HT-29 (cell line): ENCODE measurements at regions not wholly inside any gene's neighbourhood (a gene's known extent, or its start where the extent isn't known, plus 50 kb on each side); places are given as distances from the start of the nearest gene placed in this dataset.

Experiments
- DNase-seq: peaks from one replicate; pipeline ENCODE4 v3.0.0-alpha.2; 2015; ENCODE audit warnings: low spot score

- no peak for DNase-seq
These were observed 574.7 kb downstream of the USP25 start for GRCh38 chr21:16304174-16305095.

GRCh38 chr21:16305686-16306085 lies 575.9 kb downstream of the USP25 start:
- no peak for DNase-seq

GRCh38 chr21:16307256-16307655 lies 577.5 kb downstream of the USP25 start:
- no peak for DNase-seq

GRCh38 chr21:16308269-16308668 lies 578.5 kb downstream of the USP25 start:
- no peak for DNase-seq

- DNase-seq: no peak
These were observed 579.6 kb downstream of the USP25 start for GRCh38 chr21:16309250-16309971.

GRCh38 chr21:16310176-16310575 lies 580.4 kb downstream of the USP25 start:
- DNase-seq: no peak

GRCh38 chr21:16311229-16311628 lies 581.4 kb downstream of the USP25 start:
- DNase-seq: no peak

- no peak for DNase-seq
These were observed 582.5 kb downstream of the USP25 start for GRCh38 chr21:16312321-16312720.

- no peak for DNase-seq
These were observed 585.4 kb downstream of the USP25 start for GRCh38 chr21:16315223-16315622.

GRCh38 chr21:16318651-16319300 lies 589.0 kb downstream of the USP25 start:
- DNase-seq: no peak

GRCh38 chr21:16320110-16320509 lies 590.3 kb downstream of the USP25 start:
- no peak for DNase-seq

- DNase-seq: no peak
These were observed 592.7 kb downstream of the USP25 start for GRCh38 chr21:16322454-16322853.

GRCh38 chr21:16323596-16323995 lies 593.8 kb downstream of the USP25 start:
- DNase-seq: no peak

- no peak for DNase-seq
These were observed 594.8 kb downstream of the USP25 start for GRCh38 chr21:16324630-16325029.

GRCh38 chr21:16330082-16330907 lies 600.5 kb downstream of the USP25 start:
- DNase-seq: peak; percentile 68

- DNase-seq: no peak
These were observed 601.1 kb downstream of the USP25 start for GRCh38 chr21:16330908-16331268.

- DNase-seq: no peak
These were observed 607.5 kb downstream of the USP25 start for GRCh38 chr21:16337266-16337665.

- DNase-seq: no peak
These were observed 613.1 kb downstream of the USP25 start for GRCh38 chr21:16342932-16343331.

GRCh38 chr21:16343776-16344175 lies 614.0 kb downstream of the USP25 start:
- no peak for DNase-seq

GRCh38 chr21:16345757-16346156 lies 616.0 kb downstream of the USP25 start:
- DNase-seq: no peak

GRCh38 chr21:16347223-16347622 lies 617.4 kb downstream of the USP25 start:
- DNase-seq: no peak

- no peak for DNase-seq
These were observed 624.0 kb downstream of the USP25 start for GRCh38 chr21:16353764-16354163.
